ENCODE measurements at regions not wholly inside any gene's neighbourhood (a gene's known extent, or its start where the extent isn't known, plus 50 kb on each side); places are given as distances from the start of the nearest gene placed in this dataset.
"Not testable (repeated sequence)": the region's sequence is repeated elsewhere in the genome, so short reads cannot be mapped to it uniquely, and the experiment has no call there.

- not testable (repeated sequence) for DNase-seq
Observed at GRCh38 chr18:39227769-39228168, 1662.2 kb upstream of the CELF4 start.

- DNase-seq: no peak
Observed at GRCh38 chr18:39225373-39225772, 1659.8 kb upstream of the CELF4 start.

GRCh38 chr18:39223283-39223682 lies 1657.7 kb upstream of the CELF4 start:
- no peak for DNase-seq

GRCh38 chr18:39215920-39216319 lies 1650.3 kb upstream of the CELF4 start:
- DNase-seq: no peak

- no peak for DNase-seq
Observed at GRCh38 chr18:39211461-39211860, 1645.9 kb upstream of the CELF4 start.

DNA sequence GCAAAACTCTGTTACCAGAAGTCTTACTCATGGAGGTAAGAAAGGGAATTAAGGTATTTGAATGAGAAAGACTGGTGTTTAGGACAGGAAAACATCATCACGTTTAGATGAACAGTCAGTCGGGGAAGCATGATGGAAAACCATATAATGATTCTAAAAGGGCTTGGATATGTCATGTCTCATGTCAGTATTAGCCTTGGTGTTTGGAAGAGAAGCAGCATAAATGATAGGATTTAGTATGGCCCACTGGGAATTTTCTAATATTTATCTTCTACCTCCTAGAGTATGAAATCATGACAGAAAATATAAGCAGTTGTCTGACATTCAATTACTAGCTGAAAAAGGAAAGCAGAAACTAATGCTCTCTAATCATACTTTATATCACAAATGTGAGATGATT lies 1643.6 kb upstream of the CELF4 start:
- DNase-seq: no peak

DNA sequence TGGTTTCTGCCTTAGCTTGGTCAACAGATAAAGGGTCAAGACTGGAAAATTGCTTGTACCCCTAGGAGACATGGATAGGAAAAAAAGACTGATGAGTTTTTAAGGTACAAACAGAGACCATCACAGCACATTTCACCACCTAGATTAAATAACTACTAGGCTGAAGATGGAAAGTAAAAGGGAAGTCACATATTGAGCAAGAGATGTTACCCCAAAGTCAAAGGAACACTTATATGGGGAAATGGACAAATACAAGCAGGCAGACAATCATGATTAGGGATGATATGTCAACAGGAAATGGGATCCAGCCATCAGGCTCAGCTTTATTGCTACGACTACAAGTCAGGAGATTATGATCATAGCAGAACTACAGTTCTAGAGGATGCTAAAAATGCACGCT lies 1643.1 kb upstream of the CELF4 start:
- DNase-seq: no peak

GRCh38 chr18:39208190-39208589 lies 1642.6 kb upstream of the CELF4 start:
- no peak for DNase-seq

- not testable (repeated sequence) for DNase-seq
Observed at GRCh38 chr18:39206398-39207103, 1641.0 kb upstream of the CELF4 start.

- DNase-seq: no peak
Observed at GRCh38 chr18:39205565-39206195, 1640.1 kb upstream of the CELF4 start.

GRCh38 chr18:39200153-39200552 lies 1634.6 kb upstream of the CELF4 start:
- no peak for DNase-seq

DNA sequence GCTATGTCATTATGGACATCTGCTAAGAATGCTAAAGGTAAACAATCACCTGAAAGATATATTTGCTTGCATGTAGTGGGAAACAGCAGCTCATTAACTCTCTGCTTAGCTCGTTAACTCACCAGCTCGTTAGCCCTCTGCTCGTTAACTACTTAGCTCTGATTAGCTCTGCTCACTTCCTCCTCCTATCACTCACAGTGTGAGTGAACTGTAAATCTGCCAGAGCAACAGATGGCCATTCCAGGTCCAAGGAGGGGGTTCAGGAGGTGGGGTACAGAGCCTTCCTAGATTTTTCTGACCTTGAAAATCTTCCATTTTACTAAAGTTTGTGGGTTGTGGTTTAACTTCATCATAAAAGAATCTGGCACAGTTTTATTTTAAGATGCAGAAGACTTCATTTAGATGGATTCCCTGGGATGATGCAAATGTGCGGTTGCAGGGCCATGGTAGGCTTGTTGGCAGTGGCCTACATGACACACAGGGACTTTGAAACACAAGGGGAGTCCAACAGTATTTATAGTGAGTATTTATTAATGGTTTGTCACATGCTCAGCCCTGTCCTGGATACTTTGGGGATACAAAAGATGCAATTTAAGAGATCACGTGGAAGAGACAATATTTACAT lies 1633.7 kb upstream of the CELF4 start:
- DNase-seq: no peak

DNA sequence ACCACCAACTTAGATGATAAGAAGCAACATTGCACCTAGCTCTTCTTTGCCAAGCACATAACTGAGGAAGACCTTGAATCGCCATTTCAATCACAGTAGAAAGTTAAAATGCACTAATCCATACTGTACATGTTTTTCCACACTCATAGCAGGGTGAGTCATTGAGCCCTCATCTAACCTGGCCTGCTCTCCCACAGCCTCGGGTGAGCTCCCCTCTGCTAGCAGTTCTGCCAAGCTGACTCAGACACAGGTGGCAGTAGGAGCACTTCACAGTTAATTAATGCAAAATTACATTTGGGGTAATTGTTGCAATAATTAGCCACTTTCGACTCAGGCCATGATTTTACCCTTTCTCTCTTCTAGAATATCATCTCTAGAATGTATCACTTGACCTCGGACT lies 1632.8 kb upstream of the CELF4 start:
- no peak for DNase-seq

DNA sequence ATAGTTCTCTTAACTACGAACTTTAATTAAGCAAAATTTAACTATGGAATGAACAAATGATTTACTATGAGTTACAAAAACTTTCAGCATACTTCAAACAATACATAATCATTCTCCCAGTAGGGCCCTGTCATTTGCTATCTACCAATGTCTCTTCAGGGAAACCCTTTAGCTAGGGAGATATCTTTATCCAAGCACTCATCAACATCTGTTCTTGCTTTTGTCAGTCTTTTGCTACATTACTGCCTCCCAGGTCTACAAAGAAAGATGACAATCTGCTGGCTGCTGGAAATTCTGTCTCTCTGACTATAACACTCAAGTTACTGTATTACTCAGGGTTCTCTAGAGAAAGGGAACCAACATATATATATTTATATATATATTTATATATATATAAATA lies 1626.3 kb upstream of the CELF4 start:
- DNase-seq: no peak

DNA sequence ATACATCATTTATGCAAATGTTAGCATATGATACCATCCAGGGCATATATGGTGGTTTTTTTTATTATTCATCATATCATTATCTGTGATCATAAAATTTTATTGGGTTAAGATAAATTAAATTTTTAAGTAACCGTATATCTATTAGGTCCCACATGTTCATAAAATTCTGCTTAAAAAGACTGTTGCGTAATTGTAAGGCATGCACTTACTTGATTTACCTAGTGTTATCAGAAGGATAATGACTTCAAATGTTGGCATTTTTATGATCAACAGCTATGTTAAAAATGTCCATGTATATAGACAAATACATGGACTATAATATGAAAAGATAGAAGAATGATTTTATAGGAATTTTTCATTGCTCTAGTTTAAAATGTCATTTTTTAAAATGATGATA lies 1625.5 kb upstream of the CELF4 start:
- no peak for DNase-seq

DNA sequence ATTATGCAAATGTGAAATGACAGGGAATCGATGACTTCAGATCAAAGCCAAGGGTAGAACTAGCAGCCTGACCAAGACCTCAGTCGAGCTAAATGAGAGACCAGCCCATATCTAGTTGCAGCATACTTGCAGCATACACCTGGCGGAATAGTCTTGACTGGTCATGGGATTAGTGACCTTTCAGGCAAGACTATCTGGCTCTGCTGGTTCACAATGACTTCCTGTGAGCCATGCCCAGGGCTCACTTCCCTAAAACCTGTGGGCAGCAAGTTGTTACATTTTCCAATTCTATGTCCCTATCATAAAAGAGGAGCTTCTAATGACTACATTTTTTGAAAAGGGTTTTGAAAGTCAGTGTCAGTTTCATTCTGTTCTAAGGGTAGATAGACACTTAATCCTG lies 1624.9 kb upstream of the CELF4 start:
- no peak for DNase-seq

GRCh38 chr18:39188278-39188677 lies 1622.7 kb upstream of the CELF4 start:
- DNase-seq: no peak

DNA sequence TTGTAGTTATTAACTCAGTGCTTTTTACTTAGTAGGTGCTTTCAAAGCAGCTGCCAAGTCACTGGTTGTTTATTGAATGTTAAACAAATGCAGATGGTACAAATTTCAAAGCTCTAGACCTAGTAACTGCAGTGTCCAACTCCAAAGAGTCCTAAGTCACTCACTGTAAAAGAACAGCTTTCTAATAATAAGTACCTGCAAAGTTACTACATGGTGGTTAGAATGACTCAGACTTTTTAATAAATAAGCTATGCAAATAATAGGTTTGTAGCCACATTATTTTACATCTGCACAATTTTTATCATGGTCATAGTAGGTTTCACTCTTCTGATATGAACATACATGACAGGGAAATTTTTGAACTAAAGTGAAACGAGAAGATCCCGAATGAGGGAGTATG lies 1620.4 kb upstream of the CELF4 start:
- no peak for DNase-seq

- DNase-seq: no peak
Observed at GRCh38 chr18:39184176-39184575, 1618.6 kb upstream of the CELF4 start.

DNA sequence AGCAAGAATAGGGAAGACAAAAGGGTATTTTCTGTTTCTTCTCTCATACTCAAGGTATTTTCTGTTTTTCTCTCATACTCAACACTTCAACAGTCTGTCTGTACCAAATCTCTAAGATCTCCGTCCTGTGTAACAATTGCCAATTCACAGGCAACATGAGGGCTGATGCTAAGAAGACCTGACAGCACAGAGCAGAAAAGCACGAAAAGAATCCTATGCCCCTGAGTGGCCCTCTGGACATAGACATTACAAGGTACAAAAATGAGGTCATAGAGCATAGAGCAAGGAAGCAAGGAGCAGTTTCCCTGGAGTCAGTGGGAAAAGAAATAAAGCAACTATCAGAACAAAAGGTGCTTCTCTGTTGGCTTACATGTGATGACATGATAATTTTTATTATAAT lies 1612.6 kb upstream of the CELF4 start:
- DNase-seq: no peak

DNA sequence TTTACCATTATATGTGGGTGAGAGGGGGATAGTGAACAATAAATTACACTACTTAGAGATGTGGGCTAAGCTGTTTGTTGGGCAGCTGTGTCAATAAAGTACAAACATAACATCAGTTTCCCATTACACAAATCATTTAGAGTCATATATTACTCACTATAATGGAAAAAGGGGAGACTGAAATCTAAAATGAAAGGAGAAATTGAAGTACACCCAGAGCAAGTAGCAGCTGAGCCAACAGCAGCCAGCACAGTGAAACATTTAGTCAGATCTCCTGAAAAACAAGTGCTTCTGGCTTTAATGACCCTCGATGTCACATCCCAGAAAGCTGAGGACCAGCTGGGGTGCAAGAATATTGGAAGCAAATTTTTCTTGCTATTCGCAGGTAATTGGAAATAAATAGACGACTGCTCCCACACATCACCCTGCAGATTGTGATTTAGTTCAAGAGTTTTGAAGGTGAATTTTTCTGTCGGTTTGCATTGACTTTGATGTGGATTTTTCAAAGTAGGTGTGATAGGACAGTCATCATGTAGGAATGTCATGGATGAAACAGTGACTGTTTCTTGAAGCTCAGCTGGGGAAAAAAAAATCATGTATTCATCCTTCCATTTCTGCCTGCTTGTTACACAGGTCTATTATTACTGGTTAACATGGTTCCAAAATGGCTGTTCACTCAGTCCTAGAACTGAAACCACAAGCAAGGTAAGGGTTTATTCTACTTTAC lies 1607.3 kb upstream of the CELF4 start:
- no peak for DNase-seq

DNA sequence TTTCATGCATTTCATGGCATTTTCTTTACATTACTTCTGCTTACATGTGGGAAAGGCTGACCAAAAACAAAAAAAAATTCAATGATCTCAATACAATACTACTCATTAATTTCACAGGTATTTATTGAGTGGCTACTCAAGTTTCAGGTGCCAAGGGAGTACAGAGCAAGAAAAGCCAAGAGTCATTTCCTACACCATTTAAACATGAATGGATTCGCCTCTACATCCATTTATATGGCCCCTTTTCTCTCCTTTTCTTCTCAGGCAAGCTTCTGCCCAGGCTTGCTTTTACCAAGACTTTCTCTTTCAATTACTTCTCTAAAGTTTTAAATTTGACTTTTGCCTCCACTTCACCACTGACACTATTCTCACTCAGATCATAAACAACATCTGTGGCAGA lies 1603.1 kb upstream of the CELF4 start:
- DNase-seq: no peak

- no peak for DNase-seq
Observed at GRCh38 chr18:39167990-39168389, 1602.4 kb upstream of the CELF4 start.

- no peak for DNase-seq
Observed at GRCh38 chr18:39166776-39167175, 1601.2 kb upstream of the CELF4 start.

All from hindlimb muscle (tissue), 1 donor.